ENCODE measurements at regions not wholly inside any gene's neighbourhood (a gene's known extent, or its start where the extent isn't known, plus 50 kb on each side); places are given as distances from the start of the nearest gene placed in this dataset.

DNA sequence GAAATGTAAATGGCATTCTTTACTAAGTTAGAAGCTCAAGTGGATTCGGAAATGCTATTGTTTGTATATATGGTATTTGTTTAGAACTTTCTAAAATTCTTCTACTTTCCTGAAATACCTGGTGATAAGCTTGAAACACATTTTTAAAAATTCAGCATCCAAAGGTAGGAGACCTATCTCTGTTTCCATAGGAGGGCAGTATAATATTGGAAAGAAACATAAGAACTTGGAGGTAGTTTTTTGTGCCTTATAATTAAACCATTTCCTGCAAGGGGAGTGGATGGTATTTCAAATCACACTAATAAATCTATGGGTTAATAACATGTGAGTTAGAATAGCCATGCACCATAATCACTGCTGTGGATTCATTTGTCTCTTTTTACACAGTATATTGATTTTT is 217.4 kb upstream of the AADAT start:
- TF ChIP-seq EZH2 (IDR thresholded peaks at IDR 0.05; ENCODE audit: borderline replicate concordance, low read depth, low read length) (no peak), EHMT2 (IDR thresholded peaks at IDR 0.05) (no peak), SIN3A (IDR thresholded peaks at IDR 0.05; ENCODE audit: borderline replicate concordance in 2 of 2, control insufficient read depth in 1 of 2, low read depth in 2 of 2, low read length in 2 of 2) (no peak), ZNF354B (CRISPR knock-in tag; IDR thresholded peaks at IDR 0.05) (no peak)
- TF ChIP-seq, protein P1, sequence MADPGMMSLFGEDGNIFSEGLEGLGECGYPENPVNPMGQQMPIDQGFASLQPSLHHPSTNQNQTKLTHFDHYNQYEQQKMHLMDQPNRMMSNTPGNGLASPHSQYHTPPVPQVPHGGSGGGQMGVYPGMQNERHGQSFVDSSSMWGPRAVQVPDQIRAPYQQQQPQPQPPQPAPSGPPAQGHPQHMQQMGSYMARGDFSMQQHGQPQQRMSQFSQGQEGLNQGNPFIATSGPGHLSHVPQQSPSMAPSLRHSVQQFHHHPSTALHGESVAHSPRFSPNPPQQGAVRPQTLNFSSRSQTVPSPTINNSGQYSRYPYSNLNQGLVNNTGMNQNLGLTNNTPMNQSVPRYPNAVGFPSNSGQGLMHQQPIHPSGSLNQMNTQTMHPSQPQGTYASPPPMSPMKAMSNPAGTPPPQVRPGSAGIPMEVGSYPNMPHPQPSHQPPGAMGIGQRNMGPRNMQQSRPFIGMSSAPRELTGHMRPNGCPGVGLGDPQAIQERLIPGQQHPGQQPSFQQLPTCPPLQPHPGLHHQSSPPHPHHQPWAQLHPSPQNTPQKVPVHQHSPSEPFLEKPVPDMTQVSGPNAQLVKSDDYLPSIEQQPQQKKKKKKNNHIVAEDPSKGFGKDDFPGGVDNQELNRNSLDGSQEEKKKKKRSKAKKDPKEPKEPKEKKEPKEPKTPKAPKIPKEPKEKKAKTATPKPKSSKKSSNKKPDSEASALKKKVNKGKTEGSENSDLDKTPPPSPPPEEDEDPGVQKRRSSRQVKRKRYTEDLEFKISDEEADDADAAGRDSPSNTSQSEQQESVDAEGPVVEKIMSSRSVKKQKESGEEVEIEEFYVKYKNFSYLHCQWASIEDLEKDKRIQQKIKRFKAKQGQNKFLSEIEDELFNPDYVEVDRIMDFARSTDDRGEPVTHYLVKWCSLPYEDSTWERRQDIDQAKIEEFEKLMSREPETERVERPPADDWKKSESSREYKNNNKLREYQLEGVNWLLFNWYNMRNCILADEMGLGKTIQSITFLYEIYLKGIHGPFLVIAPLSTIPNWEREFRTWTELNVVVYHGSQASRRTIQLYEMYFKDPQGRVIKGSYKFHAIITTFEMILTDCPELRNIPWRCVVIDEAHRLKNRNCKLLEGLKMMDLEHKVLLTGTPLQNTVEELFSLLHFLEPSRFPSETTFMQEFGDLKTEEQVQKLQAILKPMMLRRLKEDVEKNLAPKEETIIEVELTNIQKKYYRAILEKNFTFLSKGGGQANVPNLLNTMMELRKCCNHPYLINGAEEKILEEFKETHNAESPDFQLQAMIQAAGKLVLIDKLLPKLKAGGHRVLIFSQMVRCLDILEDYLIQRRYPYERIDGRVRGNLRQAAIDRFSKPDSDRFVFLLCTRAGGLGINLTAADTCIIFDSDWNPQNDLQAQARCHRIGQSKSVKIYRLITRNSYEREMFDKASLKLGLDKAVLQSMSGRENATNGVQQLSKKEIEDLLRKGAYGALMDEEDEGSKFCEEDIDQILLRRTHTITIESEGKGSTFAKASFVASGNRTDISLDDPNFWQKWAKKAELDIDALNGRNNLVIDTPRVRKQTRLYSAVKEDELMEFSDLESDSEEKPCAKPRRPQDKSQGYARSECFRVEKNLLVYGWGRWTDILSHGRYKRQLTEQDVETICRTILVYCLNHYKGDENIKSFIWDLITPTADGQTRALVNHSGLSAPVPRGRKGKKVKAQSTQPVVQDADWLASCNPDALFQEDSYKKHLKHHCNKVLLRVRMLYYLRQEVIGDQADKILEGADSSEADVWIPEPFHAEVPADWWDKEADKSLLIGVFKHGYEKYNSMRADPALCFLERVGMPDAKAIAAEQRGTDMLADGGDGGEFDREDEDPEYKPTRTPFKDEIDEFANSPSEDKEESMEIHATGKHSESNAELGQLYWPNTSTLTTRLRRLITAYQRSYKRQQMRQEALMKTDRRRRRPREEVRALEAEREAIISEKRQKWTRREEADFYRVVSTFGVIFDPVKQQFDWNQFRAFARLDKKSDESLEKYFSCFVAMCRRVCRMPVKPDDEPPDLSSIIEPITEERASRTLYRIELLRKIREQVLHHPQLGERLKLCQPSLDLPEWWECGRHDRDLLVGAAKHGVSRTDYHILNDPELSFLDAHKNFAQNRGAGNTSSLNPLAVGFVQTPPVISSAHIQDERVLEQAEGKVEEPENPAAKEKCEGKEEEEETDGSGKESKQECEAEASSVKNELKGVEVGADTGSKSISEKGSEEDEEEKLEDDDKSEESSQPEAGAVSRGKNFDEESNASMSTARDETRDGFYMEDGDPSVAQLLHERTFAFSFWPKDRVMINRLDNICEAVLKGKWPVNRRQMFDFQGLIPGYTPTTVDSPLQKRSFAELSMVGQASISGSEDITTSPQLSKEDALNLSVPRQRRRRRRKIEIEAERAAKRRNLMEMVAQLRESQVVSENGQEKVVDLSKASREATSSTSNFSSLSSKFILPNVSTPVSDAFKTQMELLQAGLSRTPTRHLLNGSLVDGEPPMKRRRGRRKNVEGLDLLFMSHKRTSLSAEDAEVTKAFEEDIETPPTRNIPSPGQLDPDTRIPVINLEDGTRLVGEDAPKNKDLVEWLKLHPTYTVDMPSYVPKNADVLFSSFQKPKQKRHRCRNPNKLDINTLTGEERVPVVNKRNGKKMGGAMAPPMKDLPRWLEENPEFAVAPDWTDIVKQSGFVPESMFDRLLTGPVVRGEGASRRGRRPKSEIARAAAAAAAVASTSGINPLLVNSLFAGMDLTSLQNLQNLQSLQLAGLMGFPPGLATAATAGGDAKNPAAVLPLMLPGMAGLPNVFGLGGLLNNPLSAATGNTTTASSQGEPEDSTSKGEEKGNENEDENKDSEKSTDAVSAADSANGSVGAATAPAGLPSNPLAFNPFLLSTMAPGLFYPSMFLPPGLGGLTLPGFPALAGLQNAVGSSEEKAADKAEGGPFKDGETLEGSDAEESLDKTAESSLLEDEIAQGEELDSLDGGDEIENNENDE (IDR thresholded peaks at IDR 0.05; ENCODE audit: low read depth, low read length): no peak
- TF ChIP-seq, protein P2, sequence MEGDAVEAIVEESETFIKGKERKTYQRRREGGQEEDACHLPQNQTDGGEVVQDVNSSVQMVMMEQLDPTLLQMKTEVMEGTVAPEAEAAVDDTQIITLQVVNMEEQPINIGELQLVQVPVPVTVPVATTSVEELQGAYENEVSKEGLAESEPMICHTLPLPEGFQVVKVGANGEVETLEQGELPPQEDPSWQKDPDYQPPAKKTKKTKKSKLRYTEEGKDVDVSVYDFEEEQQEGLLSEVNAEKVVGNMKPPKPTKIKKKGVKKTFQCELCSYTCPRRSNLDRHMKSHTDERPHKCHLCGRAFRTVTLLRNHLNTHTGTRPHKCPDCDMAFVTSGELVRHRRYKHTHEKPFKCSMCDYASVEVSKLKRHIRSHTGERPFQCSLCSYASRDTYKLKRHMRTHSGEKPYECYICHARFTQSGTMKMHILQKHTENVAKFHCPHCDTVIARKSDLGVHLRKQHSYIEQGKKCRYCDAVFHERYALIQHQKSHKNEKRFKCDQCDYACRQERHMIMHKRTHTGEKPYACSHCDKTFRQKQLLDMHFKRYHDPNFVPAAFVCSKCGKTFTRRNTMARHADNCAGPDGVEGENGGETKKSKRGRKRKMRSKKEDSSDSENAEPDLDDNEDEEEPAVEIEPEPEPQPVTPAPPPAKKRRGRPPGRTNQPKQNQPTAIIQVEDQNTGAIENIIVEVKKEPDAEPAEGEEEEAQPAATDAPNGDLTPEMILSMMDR (IDR thresholded peaks at IDR 0.05 in 2 of 3, conservative IDR thresholded peaks at IDR 0.05 in 1 of 3; ENCODE audit: insufficient read depth in 2 of 3, low read depth in 1 of 3, low read length in 3 of 3): no peak

Data from K562 (cell line).